ENCODE measurements at regions not wholly inside any gene's neighbourhood (a gene's known extent, or its start where the extent isn't known, plus 50 kb on each side); places are given as distances from the start of the nearest gene placed in this dataset.

DNA sequence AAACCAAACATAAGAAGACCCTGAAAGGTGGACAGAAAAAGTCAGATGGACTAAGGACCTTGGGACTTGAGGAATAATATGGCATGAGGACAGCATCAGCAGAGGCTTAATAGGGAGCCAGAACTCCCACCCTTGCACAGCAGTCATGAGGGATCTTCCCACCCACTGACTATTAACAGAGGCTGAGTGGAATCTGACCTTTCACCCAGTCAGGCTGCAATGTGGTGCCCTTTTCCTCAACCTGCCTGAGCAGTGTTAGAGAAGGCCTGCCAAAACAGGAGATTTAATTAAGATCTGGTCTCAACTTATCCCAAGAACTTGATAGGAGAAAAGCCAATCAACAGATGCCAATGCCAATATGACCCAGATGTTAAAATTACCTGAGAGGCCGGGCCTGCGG lies 481.9 kb downstream of the KDM4C start:
- Mint-ChIP-seq H3K4me3 (no peak overlapping the region), H3K9me3 (peaks cover 6% of the 10 kb centered on the region), H3K4me1 (no peaks in the 10 kb centered on the region), H3K27me3 (no peaks in the 10 kb centered on the region), H3K27ac (no peak overlapping the region), H3K36me3 (no peaks in the 10 kb centered on the region)
- ATAC-seq: no peak

DNA sequence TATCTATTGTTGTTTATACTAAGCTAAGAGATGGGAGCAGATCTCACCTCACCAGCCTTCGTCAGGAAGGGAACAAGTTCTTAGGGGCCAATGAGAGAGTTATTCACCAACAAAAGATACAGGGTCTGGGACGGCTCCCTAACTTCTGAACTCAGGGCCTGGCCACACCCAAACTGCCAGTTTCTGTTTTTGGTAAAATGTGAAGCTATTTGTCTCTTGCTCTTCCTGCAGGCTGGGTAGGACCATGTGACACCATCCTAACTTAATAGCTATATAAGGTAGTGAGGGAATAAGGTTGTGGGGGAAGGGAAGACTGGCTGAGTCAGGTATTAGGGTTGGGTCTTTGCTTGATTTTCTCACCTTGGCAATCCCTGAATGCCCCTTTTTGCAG lies 480.5 kb downstream of the KDM4C start:
- Mint-ChIP-seq H3K27ac (no peak overlapping the region), H3K27me3 (no peaks in the 10 kb centered on the region), H3K9me3 (peaks cover 6% of the 10 kb centered on the region), H3K4me1 (no peaks in the 10 kb centered on the region), H3K36me3 (no peaks in the 10 kb centered on the region), H3K4me3 (no peak overlapping the region)
- ATAC-seq: no peak

DNA sequence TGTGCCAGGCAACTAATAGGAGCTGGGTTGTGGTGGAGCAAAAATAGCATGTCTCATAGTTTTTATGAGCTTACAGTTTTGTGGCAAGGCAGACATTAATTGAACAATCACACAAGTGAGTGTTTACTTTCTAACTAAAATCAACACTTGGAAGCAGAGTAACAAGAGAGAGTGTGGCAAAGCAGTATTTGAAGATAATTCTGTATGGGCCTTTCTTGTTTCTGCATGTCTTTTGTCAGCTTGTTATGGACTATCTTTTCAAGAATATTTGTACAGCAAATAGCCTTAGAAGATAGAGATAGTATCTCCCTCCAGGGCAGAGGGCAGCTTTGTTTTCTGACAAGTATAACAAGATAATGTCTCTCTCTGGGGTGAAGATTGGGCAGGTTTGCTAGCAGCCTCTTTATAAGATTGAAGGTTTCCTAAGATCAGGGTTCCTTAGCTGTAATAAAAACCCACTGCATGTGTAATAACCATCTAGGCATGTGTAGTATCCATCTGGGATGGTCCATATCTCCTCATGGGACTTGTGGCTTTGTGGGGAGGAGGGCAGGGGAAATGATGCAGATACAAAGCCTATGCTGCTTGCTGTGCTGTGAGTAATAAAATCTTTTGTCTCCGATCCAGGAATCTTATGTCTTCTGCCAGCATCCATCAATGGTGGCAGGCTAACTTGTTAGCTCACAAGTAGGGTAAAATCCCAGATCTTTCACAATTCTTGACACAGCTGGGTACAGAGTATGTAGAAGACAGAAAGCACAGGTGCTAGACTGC lies 479.9 kb downstream of the KDM4C start:
- no peak overlapping the region for H3K4me3 Mint-ChIP-seq

DNA sequence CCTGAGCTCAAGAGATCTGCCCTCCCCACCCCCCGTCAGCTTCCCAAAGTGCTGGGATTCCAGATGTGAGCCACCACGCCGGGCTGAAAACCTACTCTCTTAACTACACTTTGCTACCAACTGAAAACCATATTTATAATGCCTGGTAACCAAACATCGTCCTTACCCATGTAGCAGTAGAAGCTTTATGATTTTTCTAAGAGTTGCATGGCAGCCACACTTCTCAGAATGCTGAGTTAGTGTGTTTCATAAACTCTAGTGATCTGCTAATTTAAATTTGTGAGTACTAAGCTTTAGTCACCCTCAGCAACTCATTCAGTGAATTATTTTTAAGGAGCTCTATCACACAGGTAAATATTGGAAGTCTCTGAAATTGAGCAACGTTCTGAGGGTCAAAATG lies 478.4 kb downstream of the KDM4C start:
- no peak for ATAC-seq
- H3K9me3 Mint-ChIP-seq: peaks cover 6% of the 10 kb centered on the region
- H3K4me1 Mint-ChIP-seq: no peaks in the 10 kb centered on the region
- no peak overlapping the region for H3K4me3 Mint-ChIP-seq
- H3K27ac Mint-ChIP-seq: no peak overlapping the region
- no peaks in the 10 kb centered on the region for H3K36me3 Mint-ChIP-seq
- H3K27me3 Mint-ChIP-seq: no peaks in the 10 kb centered on the region

More for the DNA sequence above, 479.9 kb downstream of the KDM4C start:
- peaks cover 6% of the 10 kb centered on the region for H3K9me3 Mint-ChIP-seq
- no peak for ATAC-seq
- H3K36me3 Mint-ChIP-seq: no peaks in the 10 kb centered on the region
- no peak overlapping the region for H3K27ac Mint-ChIP-seq
- no peaks in the 10 kb centered on the region for H3K27me3 Mint-ChIP-seq
- no peaks in the 10 kb centered on the region for H3K4me1 Mint-ChIP-seq

DNA sequence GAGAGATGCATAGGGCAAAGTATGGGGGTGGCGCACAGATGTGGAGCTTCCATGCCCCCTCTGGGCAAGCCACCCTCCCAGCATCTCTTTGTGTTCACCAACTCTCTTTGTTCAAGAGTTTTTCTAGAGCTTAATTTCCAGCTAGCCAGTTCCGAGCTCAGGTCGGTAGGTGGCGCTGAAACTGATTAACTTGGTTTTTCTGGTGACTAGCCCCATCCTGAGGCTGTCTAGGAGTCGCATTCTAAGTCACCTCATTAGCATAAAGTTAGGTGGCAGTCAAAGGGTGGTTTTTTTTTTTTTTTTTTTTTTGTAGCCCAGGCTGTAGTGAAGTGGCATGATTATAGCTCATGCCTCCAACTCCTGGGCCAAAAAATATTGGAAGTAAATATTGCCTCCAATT lies 476.4 kb downstream of the KDM4C start:
- no peaks in the 10 kb centered on the region for H3K36me3 Mint-ChIP-seq
- H3K4me3 Mint-ChIP-seq: no peak overlapping the region
- ATAC-seq: no peak
- no peaks in the 10 kb centered on the region for H3K9me3 Mint-ChIP-seq
- H3K27ac Mint-ChIP-seq: no peak overlapping the region
- H3K27me3 Mint-ChIP-seq: no peaks in the 10 kb centered on the region
- H3K4me1 Mint-ChIP-seq: no peaks in the 10 kb centered on the region

DNA sequence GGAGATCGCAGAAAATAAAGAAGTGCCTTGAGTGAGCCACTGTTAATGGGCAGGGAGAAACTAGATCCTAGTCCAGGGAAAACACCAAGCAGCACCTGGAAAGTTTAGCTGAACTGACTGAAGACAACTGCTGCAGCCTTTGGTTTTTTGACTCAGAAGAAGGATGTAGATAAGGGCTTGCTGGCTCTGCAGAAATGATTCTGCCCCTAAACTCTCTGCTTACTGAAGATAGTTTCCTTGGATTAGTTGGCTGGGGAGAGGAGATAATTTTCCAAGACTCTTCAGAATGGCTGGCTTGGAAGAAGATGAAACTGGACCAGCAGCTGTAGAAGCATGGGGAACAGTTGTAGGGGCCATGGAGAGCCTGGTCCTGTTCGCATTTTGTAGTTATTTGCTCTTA lies 471.8 kb downstream of the KDM4C start:
- H3K27me3 Mint-ChIP-seq: peaks cover 13% of the 10 kb centered on the region

DNA sequence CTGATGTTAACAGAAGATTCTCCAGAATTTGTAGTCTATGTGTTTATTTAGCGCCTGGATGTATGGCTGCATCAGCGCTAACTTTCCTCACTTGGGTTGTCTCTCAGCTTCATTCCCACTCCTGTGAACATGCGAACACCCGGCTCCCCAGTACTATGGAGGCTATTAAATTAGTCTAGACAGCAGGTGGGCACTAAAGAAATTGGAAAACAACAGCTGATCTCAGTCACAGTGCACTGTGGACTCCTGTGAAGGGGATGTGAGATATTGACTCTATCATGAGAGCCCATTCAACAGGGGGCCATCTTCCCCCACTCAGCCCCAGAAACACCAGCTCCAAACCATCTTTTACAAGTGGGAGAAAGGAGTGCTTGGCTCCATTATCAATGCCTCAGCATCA lies 471.0 kb downstream of the KDM4C start:
- Mint-ChIP-seq H3K36me3 (no peaks in the 10 kb centered on the region), H3K4me1 (no peaks in the 10 kb centered on the region), H3K9me3 (no peaks in the 10 kb centered on the region), H3K27me3 (peaks cover 14% of the 10 kb centered on the region), H3K4me3 (no peak overlapping the region), H3K27ac (no peak overlapping the region)
- no peak for ATAC-seq

More for the DNA sequence above, 471.8 kb downstream of the KDM4C start:
- Mint-ChIP-seq H3K27ac (no peak overlapping the region), H3K36me3 (no peaks in the 10 kb centered on the region), H3K4me3 (no peak overlapping the region), H3K9me3 (no peaks in the 10 kb centered on the region), H3K4me1 (no peaks in the 10 kb centered on the region)
- no peak for ATAC-seq

DNA sequence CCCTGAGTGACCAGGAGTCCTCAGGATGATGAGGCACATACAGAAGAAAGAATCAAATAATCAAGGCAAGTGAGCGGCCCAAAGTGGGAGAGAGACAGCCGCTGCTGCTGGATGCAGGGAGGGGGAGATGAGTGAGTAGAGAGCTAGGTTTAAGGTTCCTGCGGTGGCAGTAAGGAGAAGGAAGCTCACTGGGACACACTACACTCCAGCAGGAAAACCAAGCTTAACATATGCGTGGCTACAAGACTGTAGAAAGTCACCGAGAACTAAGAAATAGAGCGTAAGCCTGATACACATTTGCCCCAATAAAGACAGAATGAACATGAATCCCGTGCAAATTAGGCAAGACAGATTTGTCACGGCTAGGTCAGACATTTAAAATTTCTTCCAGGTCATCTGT lies 470.2 kb downstream of the KDM4C start:
- H3K4me1 Mint-ChIP-seq: no peaks in the 10 kb centered on the region
- no peaks in the 10 kb centered on the region for H3K36me3 Mint-ChIP-seq
- no peak for ATAC-seq
- no peak overlapping the region for H3K4me3 Mint-ChIP-seq
- peaks cover 14% of the 10 kb centered on the region for H3K27me3 Mint-ChIP-seq
- H3K9me3 Mint-ChIP-seq: peaks cover 3% of the 10 kb centered on the region
- no peak overlapping the region for H3K27ac Mint-ChIP-seq

DNA sequence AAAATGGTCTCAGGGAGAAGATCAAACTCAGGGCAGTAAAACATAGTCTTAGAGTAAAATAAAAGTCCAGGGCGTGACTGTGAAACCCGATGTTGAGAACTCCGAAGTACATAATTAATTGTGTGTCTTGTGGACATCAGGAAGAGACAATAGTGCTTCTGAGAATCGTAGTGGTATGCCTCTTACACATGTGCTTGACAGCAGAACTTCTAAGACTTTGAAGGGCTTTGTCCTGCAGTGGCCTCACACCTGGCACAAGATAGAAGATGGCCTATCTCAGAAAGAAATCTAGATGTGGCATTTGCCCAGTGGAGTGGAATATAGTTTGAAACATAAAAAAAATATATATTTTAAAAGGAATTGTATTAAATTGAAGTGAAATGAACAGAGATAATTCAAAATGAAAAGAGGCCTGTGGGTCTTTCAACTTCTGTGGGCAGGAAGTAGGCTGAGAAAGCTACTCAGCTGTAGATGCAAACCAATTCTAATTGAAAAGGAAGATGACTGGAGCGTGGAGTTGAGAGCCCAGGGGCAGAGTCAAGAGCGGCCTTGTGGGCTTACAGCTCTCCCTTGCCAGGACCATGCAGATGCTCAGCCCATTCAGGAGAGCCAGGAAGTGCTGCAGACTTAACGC lies 468.4 kb downstream of the KDM4C start:
- H3K9me3 Mint-ChIP-seq: peaks cover 5% of the 10 kb centered on the region
- no peak overlapping the region for H3K27ac Mint-ChIP-seq
- peaks cover 14% of the 10 kb centered on the region for H3K27me3 Mint-ChIP-seq
- no peak overlapping the region for H3K4me3 Mint-ChIP-seq
- H3K4me1 Mint-ChIP-seq: no peaks in the 10 kb centered on the region
- no peaks in the 10 kb centered on the region for H3K36me3 Mint-ChIP-seq
- no peak for ATAC-seq

All from stimulated activated memory B cell treated with anti-CD40 and anti-IgM and Interleukin-4, amounts not matched to agents 10 μg/mL and 1 μg/mL and 100 μg/mL, for 72 hours (primary cell).